H9 (cell line): ENCODE measurements at regions not wholly inside any gene's neighbourhood (a gene's known extent, or its start where the extent isn't known, plus 50 kb on each side); places are given as distances from the start of the nearest gene placed in this dataset.
"Not testable (repeated sequence)": the region's sequence is repeated elsewhere in the genome, so short reads cannot be mapped to it uniquely, and the experiment has no call there.

Experiments
- DNase-seq: peaks from one replicate; pipeline ENCODE4 v3.0.0-alpha.2; 2017
- H2AFZ ChIP-seq: one replicate; pipeline ENCODE4 v1.6.1; 2013; ENCODE audit warnings: mild to moderate bottlenecking, low read length, control low read depth, moderate library complexity
- H2AK5ac ChIP-seq: 2 replicates; pipeline ENCODE4 v1.6.1; 2013; ENCODE audit warnings: low read length, control low read depth, mixed read lengths; ENCODE audit not compliant: insufficient read length
- H2BK120ac ChIP-seq: one replicate; pipeline ENCODE4 v1.6.1; 2013; ENCODE audit warnings: low read depth, mild to moderate bottlenecking, low read length, control low read depth, inconsistent platforms; ENCODE audit not compliant: poor library complexity, severe bottlenecking
- H2BK12ac ChIP-seq: 2 replicates; pipeline ENCODE4 v1.6.1; 2013; ENCODE audit warnings: low read length, control low read depth, mixed read lengths, low read depth; ENCODE audit not compliant: insufficient read length
- H2BK15ac ChIP-seq: 2 replicates; pipeline ENCODE4 v1.6.1; 2013; ENCODE audit warnings: low read depth, low read length, control low read depth
- H2BK20ac ChIP-seq: one replicate; pipeline ENCODE4 v1.6.1; 2013; ENCODE audit warnings: low read depth, mild to moderate bottlenecking, low read length, control low read depth, inconsistent platforms; ENCODE audit not compliant: poor library complexity, severe bottlenecking
- H2BK5ac ChIP-seq: 2 replicates; pipeline ENCODE4 v1.6.1; 2013; ENCODE audit warnings: low read length, control low read depth, mixed read lengths; ENCODE audit not compliant: insufficient read length
- H3K14ac ChIP-seq: 2 replicates; pipeline ENCODE4 v1.6.1; 2013; ENCODE audit warnings: low read length, control low read depth; ENCODE audit not compliant: insufficient read depth
- H3K18ac ChIP-seq: 2 replicates; pipeline ENCODE4 v1.6.1; 2013; ENCODE audit warnings: low read depth, mild to moderate bottlenecking, mixed read lengths, low read length, control low read depth; ENCODE audit not compliant: insufficient read length
- H3K23ac ChIP-seq: 2 replicates; pipeline ENCODE4 v1.6.1; 2013; ENCODE audit warnings: low read length, control low read depth, mixed read lengths, low read depth; ENCODE audit not compliant: insufficient read length
- H3K23me2 ChIP-seq: 2 replicates; pipeline ENCODE4 v1.6.1; 2013; ENCODE audit warnings: low read depth, mild to moderate bottlenecking, mixed read lengths, low read length, control low read depth; ENCODE audit not compliant: insufficient read length, poor library complexity, severe bottlenecking
- H3K27ac ChIP-seq: 2 replicates; pipeline ENCODE4 v1.5.1; 2013; ENCODE audit warnings: low read length, control low read depth, mixed read lengths, low read depth; ENCODE audit not compliant: insufficient read length
- H3K27me3 ChIP-seq: 2 replicates; pipeline ENCODE4 v1.6.1; 2013; ENCODE audit warnings: low read length, control low read depth, inconsistent platforms; ENCODE audit not compliant: insufficient read depth
- H3K4ac ChIP-seq: 2 replicates; pipeline ENCODE4 v1.6.1; 2013; ENCODE audit warnings: low read depth, mild to moderate bottlenecking, control low read depth, inconsistent platforms, low read length, moderate library complexity
- H3K4me1 ChIP-seq: 2 replicates; pipeline ENCODE4 v1.6.1; 2013; ENCODE audit warnings: low read length, control low read depth, inconsistent platforms; ENCODE audit not compliant: insufficient read depth
- H3K4me2 ChIP-seq: 2 replicates; pipeline ENCODE4 v1.6.1; 2013; ENCODE audit warnings: low read length, control low read depth, mixed read lengths; ENCODE audit not compliant: insufficient read length, insufficient read depth
- H3K56ac ChIP-seq: 2 replicates; pipeline ENCODE4 v1.6.1; 2013; ENCODE audit warnings: low read depth, mild to moderate bottlenecking, mixed read lengths, low read length, control low read depth; ENCODE audit not compliant: insufficient read length
- H3K79me1 ChIP-seq: 2 replicates; pipeline ENCODE4 v1.6.1; 2013; ENCODE audit warnings: low read depth, mild to moderate bottlenecking, moderate library complexity, low read length, control low read depth, inconsistent platforms; ENCODE audit not compliant: insufficient read depth, poor library complexity, severe bottlenecking
- H3K79me2 ChIP-seq: 2 replicates; pipeline ENCODE4 v1.6.1; 2013; ENCODE audit warnings: low read length, control low read depth, inconsistent platforms; ENCODE audit not compliant: insufficient read depth
- H3K9ac ChIP-seq: 2 replicates; pipeline ENCODE4 v1.6.1; 2013; ENCODE audit warnings: low read length, control low read depth, mixed read lengths; ENCODE audit not compliant: insufficient read length; ENCODE audit errors: extremely low read depth
- H3K9me3 ChIP-seq: one replicate; pipeline ENCODE4 v1.6.1; 2013; ENCODE audit warnings: low read depth, low read length, inconsistent platforms; ENCODE audit not compliant: control insufficient read depth
- H3T11ph ChIP-seq: one replicate; pipeline ENCODE4 v1.6.1; 2013; ENCODE audit warnings: mild to moderate bottlenecking, low read length, control low read depth, inconsistent platforms
- H4K20me1 ChIP-seq: one replicate; pipeline ENCODE4 v1.6.1; 2013; ENCODE audit not compliant: control insufficient read depth, insufficient read length, insufficient read depth
- H4K5ac ChIP-seq: 2 replicates; pipeline ENCODE4 v1.6.1; 2013; ENCODE audit warnings: low read depth, mild to moderate bottlenecking, mixed read lengths, low read length, control low read depth; ENCODE audit not compliant: insufficient read length
- H4K8ac ChIP-seq: replicated peaks from 2 replicates; pipeline ENCODE4 v1.6.1; 2013; ENCODE audit warnings: low read length, control low read depth, mixed read lengths, low read depth; ENCODE audit not compliant: insufficient read length
- H4K91ac ChIP-seq: 2 replicates; pipeline ENCODE4 v1.6.1; 2013; ENCODE audit warnings: low read depth, mild to moderate bottlenecking, moderate library complexity, mixed read lengths, low read length, control low read depth; ENCODE audit not compliant: insufficient read length
- H3K27ac Mint-ChIP-seq, 3 experiments: 2 replicates in 2 of 3; 3 replicates in 1 of 3; pipeline ENCODE4 v1.8.0; 2020 to 2021; ENCODE audit warnings: mixed read lengths in 3 of 3, mild to moderate bottlenecking in 1 of 3, moderate library complexity in 1 of 3
- H3K27me3 Mint-ChIP-seq: 2 replicates; pipeline ENCODE4 v1.8.0; 2021; ENCODE audit warnings: low read depth, mild to moderate bottlenecking, moderate library complexity, mixed read lengths
- H3K36me3 Mint-ChIP-seq, 3 experiments: 2 replicates in 2 of 3; 3 replicates in 1 of 3; pipeline ENCODE4 v1.8.0; 2020 to 2021; ENCODE audit warnings: low read depth in 3 of 3, mixed read lengths in 3 of 3; ENCODE audit not compliant: insufficient read depth in 1 of 3
- H3K4me1 Mint-ChIP-seq, 2 experiments: 2 replicates each; pipeline ENCODE4 v1.8.0; 2020; ENCODE audit warnings: mixed read lengths in 2 of 2
- H3K4me3 Mint-ChIP-seq, 2 experiments: 2 replicates in 1 of 2; 3 replicates in 1 of 2; pipeline ENCODE4 v1.8.0; 2020 to 2021; ENCODE audit warnings: mild to moderate bottlenecking in 2 of 2, mixed read lengths in 2 of 2, moderate library complexity in 1 of 2
- H3K9me3 Mint-ChIP-seq, 2 experiments: 2 replicates in 1 of 2; 3 replicates in 1 of 2; pipeline ENCODE4 v1.8.0; 2020; ENCODE audit warnings: mild to moderate bottlenecking in 2 of 2, mixed read lengths in 2 of 2, moderate library complexity in 1 of 2

DNA sequence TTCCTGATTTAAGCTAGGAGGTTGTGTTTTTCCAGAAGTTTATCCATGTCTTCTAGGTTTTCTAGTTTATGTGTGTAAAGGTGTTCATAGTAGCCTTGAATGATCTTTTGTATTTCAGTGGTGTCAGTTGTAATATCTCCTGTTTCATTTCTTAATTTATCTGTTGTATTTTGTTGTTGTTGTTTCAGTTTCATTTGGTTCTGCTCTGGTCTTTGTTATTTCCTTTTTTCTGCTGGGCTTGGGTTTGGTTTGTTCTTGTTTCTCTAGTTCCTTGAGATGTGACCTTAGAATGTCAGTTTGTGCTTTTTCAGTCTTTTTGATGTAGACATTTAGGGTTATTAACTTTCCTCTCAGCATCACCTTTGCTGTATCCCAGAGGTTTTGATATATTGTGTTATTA is 62.8 kb downstream of the SCP2D1 start:
- H3K9me3 Mint-ChIP-seq = peaks cover 22 to 29% of the 10 kb centered on the region in 2 experiments

More for the DNA sequence above, 62.8 kb downstream of the SCP2D1 start:
- H4K5ac ChIP-seq, H2BK20ac ChIP-seq, H4K20me1 ChIP-seq, H3K4ac ChIP-seq, H3T11ph ChIP-seq, H3K14ac ChIP-seq, H3K79me2 ChIP-seq, DNase-seq, H3K27ac ChIP-seq, H3K9ac ChIP-seq, H3K18ac ChIP-seq, H2BK15ac ChIP-seq, H3K4me1 Mint-ChIP-seq, H2AK5ac ChIP-seq, H4K91ac ChIP-seq, H2AFZ ChIP-seq, H3K4me3 Mint-ChIP-seq, H4K8ac ChIP-seq, H3K9me3 ChIP-seq, H3K56ac ChIP-seq, H3K23ac ChIP-seq, H2BK120ac ChIP-seq, H3K27me3 ChIP-seq, H3K79me1 ChIP-seq, H3K27ac Mint-ChIP-seq, H2BK5ac ChIP-seq, H3K36me3 Mint-ChIP-seq, H2BK12ac ChIP-seq, H3K4me1 ChIP-seq, H3K23me2 ChIP-seq, H3K4me2 ChIP-seq: not testable (repeated sequence)
- peaks cover 28% of the 10 kb centered on the region for H3K27me3 Mint-ChIP-seq
